Neuronal stem cell (in vitro differentiated cells): ENCODE measurements at regions not wholly inside any gene's neighbourhood (a gene's known extent, or its start where the extent isn't known, plus 50 kb on each side); places are given as distances from the start of the nearest gene placed in this dataset.

ENCODE experiments used
- DNase-seq: peaks from one replicate; pipeline ENCODE4 v3.0.0-alpha.2; 2013; ENCODE audit warnings: low spot score
- H2AFZ ChIP-seq: one replicate; pipeline ENCODE4 v1.6.1; 2013; ENCODE audit warnings: mild to moderate bottlenecking, low read length, inconsistent platforms
- H2AK5ac ChIP-seq: 2 replicates; pipeline ENCODE4 v1.6.1; 2013; ENCODE audit warnings: low read depth, mild to moderate bottlenecking, inconsistent platforms, low read length, moderate library complexity, mixed read lengths
- H2BK120ac ChIP-seq: 2 replicates; pipeline ENCODE4 v1.6.1; 2013; ENCODE audit warnings: low read depth, mild to moderate bottlenecking, inconsistent platforms, low read length, moderate library complexity, mixed read lengths
- H2BK12ac ChIP-seq: one replicate; pipeline ENCODE4 v1.6.1; 2013; ENCODE audit warnings: low read length, inconsistent platforms
- H2BK15ac ChIP-seq: 2 replicates; pipeline ENCODE4 v1.6.1; 2013; ENCODE audit warnings: mild to moderate bottlenecking, low read length, inconsistent platforms, mixed read lengths
- H2BK5ac ChIP-seq: one replicate; pipeline ENCODE4 v1.6.1; 2013; ENCODE audit warnings: inconsistent platforms, mild to moderate bottlenecking, low read length, moderate library complexity
- H3K14ac ChIP-seq: one replicate; pipeline ENCODE4 v1.6.1; 2013; ENCODE audit warnings: low read length, inconsistent platforms
- H3K18ac ChIP-seq: 2 replicates; pipeline ENCODE4 v1.6.1; 2013; ENCODE audit warnings: low read length, inconsistent platforms
- H3K23ac ChIP-seq: 2 replicates; pipeline ENCODE4 v1.6.1; 2013; ENCODE audit warnings: low read depth, mild to moderate bottlenecking, mixed read lengths, low read length, inconsistent platforms; ENCODE audit not compliant: poor library complexity
- H3K27ac ChIP-seq: replicated peaks from 3 replicates; pipeline ENCODE4 v1.5.1; 2013; ENCODE audit warnings: low read length, inconsistent platforms
- H3K27me3 ChIP-seq, 3 experiments: 2 replicates each; pipeline ENCODE4 v1.6.1; 2013; ENCODE audit warnings: low read length in 3 of 3, mild to moderate bottlenecking in 2 of 3, inconsistent platforms in 1 of 3, low read depth in 1 of 3, mixed read lengths in 1 of 3, moderate library complexity in 1 of 3; ENCODE audit not compliant: control insufficient read depth in 3 of 3, insufficient read depth in 3 of 3
- H3K36me3 ChIP-seq, 2 donors: replicated peaks in 1 of 2; 2 replicates each; pipeline ENCODE4 v1.6.1; 2013; ENCODE audit warnings: low read length in 2 of 2; ENCODE audit not compliant: control insufficient read depth in 2 of 2, insufficient read depth in 2 of 2
- H3K4ac ChIP-seq: 2 replicates; pipeline ENCODE4 v1.6.1; 2013; ENCODE audit warnings: inconsistent platforms, mild to moderate bottlenecking, low read length, moderate library complexity
- H3K4me1 ChIP-seq, 2 donors: 1 replicate in 1 of 2; 2 replicates in 1 of 2; pipeline ENCODE4 v1.6.1; 2013; ENCODE audit warnings: low read length in 2 of 2, low read depth in 1 of 2; ENCODE audit not compliant: control insufficient read depth in 2 of 2, insufficient read depth in 1 of 2
- H3K4me2 ChIP-seq: one replicate; pipeline ENCODE4 v1.6.1; 2013; ENCODE audit warnings: mild to moderate bottlenecking, low read length, inconsistent platforms; ENCODE audit not compliant: insufficient read depth, poor library complexity, severe bottlenecking
- H3K4me3 ChIP-seq, 2 donors: 2 replicates each; pipeline ENCODE4 v1.5.1; 2013; ENCODE audit warnings: low read length in 2 of 2, mild to moderate bottlenecking in 2 of 2, inconsistent platforms in 1 of 2, moderate library complexity in 1 of 2
- H3K79me1 ChIP-seq: one replicate; pipeline ENCODE4 v1.6.1; 2013; ENCODE audit warnings: low read depth, mild to moderate bottlenecking, inconsistent platforms, low read length, moderate library complexity
- H3K9ac ChIP-seq: one replicate; pipeline ENCODE4 v1.6.1; 2013; ENCODE audit warnings: mild to moderate bottlenecking, low read depth, low read length, inconsistent platforms; ENCODE audit not compliant: poor library complexity
- H3K9me3 ChIP-seq, 2 donors: replicated peaks in 1 of 2; 2 replicates each; pipeline versions ENCODE3 to v1.6.1; 2013; ENCODE audit warnings: low read length in 2 of 2, mild to moderate bottlenecking in 2 of 2, inconsistent platforms in 1 of 2, low read depth in 1 of 2, mixed read lengths in 1 of 2, moderate library complexity in 1 of 2; ENCODE audit not compliant: control insufficient read depth in 2 of 2, insufficient read depth in 1 of 2
- H4K8ac ChIP-seq: one replicate; pipeline ENCODE4 v1.6.1; 2013; ENCODE audit warnings: low read depth, mild to moderate bottlenecking, inconsistent platforms, low read length, moderate library complexity
- H4K91ac ChIP-seq: one replicate; pipeline ENCODE4 v1.6.1; 2013; ENCODE audit warnings: low read length, low read depth, mild to moderate bottlenecking, inconsistent platforms; ENCODE audit not compliant: poor library complexity
- WGBS, 2 donors: extraction: QIAGEN DNeasy Blood & Tissue Kit; methylation state at CpG; one replicate each; pipeline ENCODE4 v1.1.7; 2013; ENCODE audit warnings: missing lambda C conversion rate in 2 of 2, mixed read lengths in 1 of 2; ENCODE audit not compliant: insufficient read length in 2 of 2, insufficient replicate concordance in 1 of 2; ENCODE audit errors: extremely low coverage in 2 of 2; 5-methylcytosine and 5-hydroxymethylcytosine counted together

DNA sequence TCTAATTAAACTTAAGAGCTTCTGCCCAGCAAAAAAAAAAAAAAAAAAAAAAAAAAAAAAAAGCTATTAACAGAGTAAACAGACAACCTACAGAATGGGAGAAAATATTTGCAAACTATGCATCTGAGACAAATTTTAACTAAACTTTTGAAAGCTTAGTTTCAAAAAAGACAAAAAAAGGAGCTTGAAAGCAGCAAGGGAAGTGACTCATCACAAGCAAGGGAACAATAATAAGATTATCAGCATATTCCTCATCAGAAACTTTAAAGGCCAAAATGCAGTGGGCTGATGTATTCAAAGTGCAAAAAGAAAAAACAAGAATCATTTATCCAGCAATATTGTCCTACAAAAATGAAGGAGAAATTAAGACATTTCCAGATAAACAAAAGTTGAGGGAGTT lies 158.6 kb downstream of the RNF144B start:
- Histone ChIP-seq H4K8ac (no peak overlapping the region), H2BK5ac (no peak overlapping the region), H3K14ac (no peak overlapping the region), H3K9ac (no peak overlapping the region), H2AK5ac (no peak overlapping the region), H3K36me3 (no peaks in the 10 kb centered on the region), H3K23ac (no peak overlapping the region), H2BK15ac (no peak overlapping the region), H3K4me1 (no peaks in the 10 kb centered on the region), H3K27ac (no peak overlapping the region), H3K4me3 (no peak overlapping the region), H2BK120ac (no peak overlapping the region), H3K79me1 (no peaks in the 10 kb centered on the region), H2AFZ (no peak overlapping the region), H2BK12ac (no peak overlapping the region), H3K4ac (no peak overlapping the region), H3K18ac (no peak overlapping the region), H4K91ac (no peak overlapping the region), H3K4me2 (no peak overlapping the region), H3K9me3 (peaks cover 0 to 17% of the 10 kb centered on the region in 2 donors), H3K27me3 (no peaks in the 10 kb centered on the region)
- DNase-seq: no peak

GRCh38 chr6:18550119-18550518 lies 163.0 kb downstream of the RNF144B start:
- WGBS, 2 donors: no CpG with 5 or more reads among the region's 3 CpGs
- no peaks in the 10 kb centered on the region for H3K79me1 ChIP-seq
- H2BK5ac ChIP-seq: no peak overlapping the region
- H3K4me2 ChIP-seq: no peak overlapping the region
- H3K18ac ChIP-seq: no peak overlapping the region
- no peak overlapping the region for H3K23ac ChIP-seq
- no peak overlapping the region for H3K4me3 ChIP-seq
- no peak for DNase-seq
- H3K36me3 ChIP-seq: no peaks in the 10 kb centered on the region
- H3K14ac ChIP-seq: no peak overlapping the region
- H3K9me3 ChIP-seq: no peaks in the 10 kb centered on the region
- no peak overlapping the region for H2BK12ac ChIP-seq
- H3K27ac ChIP-seq: no peak overlapping the region
- H3K9ac ChIP-seq: no peak overlapping the region
- H2BK120ac ChIP-seq: no peak overlapping the region
- no peak overlapping the region for H2AK5ac ChIP-seq
- no peak overlapping the region for H3K4ac ChIP-seq
- no peak overlapping the region for H2BK15ac ChIP-seq
- H4K8ac ChIP-seq: no peak overlapping the region
- H4K91ac ChIP-seq: no peak overlapping the region
- H3K4me1 ChIP-seq: no peaks in the 10 kb centered on the region
- no peaks in the 10 kb centered on the region for H3K27me3 ChIP-seq
- no peak overlapping the region for H2AFZ ChIP-seq

DNA sequence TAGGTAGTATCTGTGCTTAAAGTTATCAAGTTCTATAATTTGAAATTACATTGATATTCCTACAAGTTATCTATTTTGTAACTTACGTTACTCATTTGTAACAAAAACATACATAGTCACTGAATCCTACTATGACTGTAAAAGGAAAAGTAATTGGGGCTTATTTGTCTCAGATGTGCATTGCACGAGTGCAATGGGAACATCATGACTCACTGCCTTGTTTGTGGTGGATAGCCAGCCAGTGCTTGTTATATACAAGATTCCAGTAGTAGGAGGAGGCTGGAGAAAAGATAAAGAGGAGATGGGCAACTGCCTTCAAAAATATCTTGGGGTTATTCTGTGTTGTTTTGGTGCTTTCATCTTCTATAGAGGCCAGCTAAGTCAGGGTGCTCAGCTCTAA lies 164.1 kb downstream of the RNF144B start:
- Histone ChIP-seq H3K36me3 (no peaks in the 10 kb centered on the region), H3K4me1 (no peaks in the 10 kb centered on the region), H2BK5ac (no peak overlapping the region), H2AK5ac (no peak overlapping the region), H3K9ac (no peak overlapping the region), H3K27ac (no peak overlapping the region), H2BK120ac (no peak overlapping the region), H4K91ac (no peak overlapping the region), H2AFZ (no peak overlapping the region), H4K8ac (no peak overlapping the region), H3K14ac (no peak overlapping the region), H3K4ac (no peak overlapping the region), H3K4me2 (no peak overlapping the region), H3K23ac (no peak overlapping the region), H3K79me1 (no peaks in the 10 kb centered on the region), H2BK12ac (no peak overlapping the region), H2BK15ac (no peak overlapping the region), H3K18ac (no peak overlapping the region), H3K9me3 (no peaks in the 10 kb centered on the region), H3K27me3 (no peaks in the 10 kb centered on the region), H3K4me3 (no peak overlapping the region)
- DNase-seq: no peak
- no CpG with 5 or more reads among the region's 2 CpGs for WGBS, 2 donors

- Histone ChIP-seq H3K4me3 (no peak overlapping the region), H4K8ac (no peak overlapping the region), H3K27me3 (no peaks in the 10 kb centered on the region), H3K9ac (no peak overlapping the region), H2BK15ac (no peak overlapping the region), H3K23ac (no peak overlapping the region), H3K4ac (no peak overlapping the region), H3K14ac (no peak overlapping the region), H3K36me3 (no peaks in the 10 kb centered on the region), H3K18ac (no peak overlapping the region), H2AFZ (no peak overlapping the region), H3K27ac (no peak overlapping the region), H2BK120ac (no peak overlapping the region), H3K9me3 (no peaks in the 10 kb centered on the region), H2BK5ac (no peak overlapping the region), H2AK5ac (no peak overlapping the region), H2BK12ac (no peak overlapping the region), H3K79me1 (no peaks in the 10 kb centered on the region), H3K4me1 (no peaks in the 10 kb centered on the region), H4K91ac (no peak overlapping the region), H3K4me2 (no peak overlapping the region)
- no peak for DNase-seq
- no CpG with 5 or more reads among the region's 2 CpGs for WGBS, 2 donors
Observed at GRCh38 chr6:18555750-18556149, 168.6 kb downstream of the RNF144B start.
